GM19238 (cell line): ENCODE measurements at regions not wholly inside any gene's neighbourhood (a gene's known extent, or its start where the extent isn't known, plus 50 kb on each side); places are given as distances from the start of the nearest gene placed in this dataset.

Experiments
- DNase-seq: peaks from one replicate; pipeline ENCODE4 v3.0.0; 2011; ENCODE audit warnings: low spot score; ENCODE audit not compliant: insufficient read length

DNA sequence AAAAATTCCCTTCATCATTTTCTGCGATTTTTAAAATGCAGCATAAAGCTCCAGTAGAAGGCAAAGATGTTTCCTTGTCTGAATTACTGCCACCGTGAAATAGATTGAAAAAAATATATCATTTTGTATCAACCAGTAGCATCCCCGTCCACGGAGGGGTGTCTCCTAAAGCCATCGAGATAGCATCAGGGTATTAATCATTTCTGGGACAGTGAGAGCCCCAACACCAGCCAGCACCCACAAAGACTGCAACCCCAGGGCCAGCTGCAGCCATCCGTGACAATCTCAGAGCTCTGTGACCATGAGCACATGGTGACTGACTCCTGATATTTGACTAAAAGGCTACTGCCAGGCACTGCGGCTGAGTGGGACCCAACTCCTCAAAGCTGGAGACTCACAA, 64.1 kb upstream of the SIX3 start:
- DNase-seq: no peak

DNA sequence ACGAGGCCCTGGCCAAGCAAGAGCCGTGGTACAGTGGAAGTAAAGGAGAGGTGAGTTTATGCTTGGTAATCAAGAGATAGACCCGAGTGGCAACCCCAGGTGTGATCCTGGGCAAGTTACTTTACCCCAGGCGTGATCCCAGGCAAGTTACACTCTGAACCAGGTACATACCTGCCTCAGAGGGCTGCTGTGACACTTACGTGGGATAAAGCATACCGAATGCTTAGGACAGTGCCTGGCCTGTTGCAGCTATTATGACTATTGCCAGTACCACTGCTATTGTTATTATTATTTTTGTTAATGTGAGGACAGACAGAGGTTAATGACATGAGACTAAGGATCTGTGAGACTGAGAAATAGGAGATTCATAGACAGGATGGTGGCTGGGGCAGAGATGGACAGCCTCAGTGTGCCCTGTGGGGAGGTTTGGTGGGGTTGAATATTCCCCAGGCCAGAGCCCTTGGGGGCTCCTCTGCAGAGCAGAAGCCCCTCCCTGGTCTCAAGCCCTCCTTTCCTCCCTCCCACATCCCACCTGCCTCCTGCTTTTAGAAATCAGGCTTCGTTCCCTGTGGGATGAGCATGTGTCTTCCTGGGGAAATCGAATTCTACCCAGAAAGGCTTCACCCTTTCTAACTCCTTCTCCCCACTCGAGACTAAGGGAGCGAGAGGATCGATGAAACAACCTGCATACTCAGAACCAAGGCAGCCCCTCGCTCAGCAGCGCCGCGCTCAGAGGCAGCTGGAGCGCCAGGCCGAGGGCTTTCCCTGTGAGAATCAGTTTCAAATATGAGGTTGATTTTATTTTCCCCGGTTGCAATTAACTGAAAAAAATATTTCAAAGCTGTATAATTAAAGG, 62.0 kb upstream of the SIX3 start:
- DNase-seq: no peak

DNA sequence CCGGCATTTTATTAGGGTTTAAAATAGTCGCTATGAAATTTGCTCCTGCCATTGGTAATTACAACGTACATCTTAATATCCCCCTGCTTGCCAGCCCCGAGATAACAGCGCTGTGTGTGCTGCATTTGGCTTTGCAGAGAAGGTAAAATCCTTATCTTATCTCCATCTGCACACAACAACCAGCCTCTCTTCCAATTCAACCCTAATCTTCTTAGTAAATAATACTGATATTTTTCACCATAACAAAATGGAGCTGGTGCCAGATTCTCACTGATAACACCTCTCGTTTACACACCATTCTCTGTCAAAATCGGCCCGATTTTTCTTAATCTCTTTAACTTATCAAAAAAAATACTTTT, 61.4 kb upstream of the SIX3 start:
- DNase-seq: no peak

DNA sequence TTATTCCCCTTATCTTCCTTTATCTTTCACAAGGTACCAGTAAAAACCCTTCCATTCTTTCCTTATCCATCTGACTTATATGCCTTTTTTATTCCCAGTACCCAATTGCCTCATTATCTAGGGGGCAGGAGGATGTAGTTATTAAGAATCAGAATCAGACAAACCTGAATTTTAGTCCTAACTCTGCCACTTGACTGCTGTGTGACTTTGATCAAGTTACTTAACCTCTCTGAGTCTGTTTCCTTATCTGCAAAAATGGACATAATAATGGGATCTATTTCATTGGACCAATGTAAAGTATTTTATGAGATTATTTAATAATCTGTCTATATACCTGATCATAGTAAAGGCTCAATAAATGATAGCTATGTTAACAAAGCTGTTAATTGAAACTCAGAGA, 59.6 kb upstream of the SIX3 start:
- DNase-seq: no peak

DNA sequence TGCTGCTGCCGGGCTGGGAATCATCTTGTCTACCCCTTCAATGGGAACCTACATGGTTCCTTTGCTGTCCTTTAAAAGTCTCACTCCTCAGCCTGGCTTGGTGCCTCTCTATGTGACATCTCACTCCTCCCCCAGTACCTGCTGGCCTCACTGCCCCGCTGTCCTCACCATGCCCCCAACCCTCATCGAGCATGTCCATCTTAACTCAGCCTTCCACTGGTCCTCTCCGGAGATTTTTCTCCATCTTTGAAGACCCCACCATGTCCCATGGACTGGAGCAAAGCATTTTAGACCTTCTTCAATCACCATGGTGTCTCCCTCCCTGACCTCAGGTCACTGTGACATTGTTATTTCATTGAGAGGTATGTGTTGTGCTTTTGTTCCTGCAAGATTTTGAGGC, 58.1 kb upstream of the SIX3 start:
- no peak for DNase-seq

DNA sequence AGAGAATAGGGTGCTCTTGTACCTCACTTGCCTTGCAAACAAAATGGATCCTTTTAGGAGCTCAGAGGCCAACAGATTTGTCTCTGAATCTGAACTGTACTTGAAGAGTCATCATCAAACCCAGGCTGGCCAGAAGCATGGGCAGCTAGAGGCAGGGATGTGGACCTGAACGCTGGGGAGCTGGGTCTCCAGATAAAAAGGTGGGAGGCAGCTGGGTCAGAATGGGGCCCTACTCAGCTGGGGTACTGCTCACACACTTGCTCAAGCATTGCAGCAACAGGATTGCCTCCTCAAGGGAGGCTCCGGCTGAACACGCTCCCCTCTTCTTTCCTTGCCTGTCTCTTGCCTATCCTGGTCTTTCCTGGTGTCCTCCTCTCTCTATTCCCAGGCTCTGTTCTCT, 57.3 kb upstream of the SIX3 start:
- DNase-seq: no peak

DNA sequence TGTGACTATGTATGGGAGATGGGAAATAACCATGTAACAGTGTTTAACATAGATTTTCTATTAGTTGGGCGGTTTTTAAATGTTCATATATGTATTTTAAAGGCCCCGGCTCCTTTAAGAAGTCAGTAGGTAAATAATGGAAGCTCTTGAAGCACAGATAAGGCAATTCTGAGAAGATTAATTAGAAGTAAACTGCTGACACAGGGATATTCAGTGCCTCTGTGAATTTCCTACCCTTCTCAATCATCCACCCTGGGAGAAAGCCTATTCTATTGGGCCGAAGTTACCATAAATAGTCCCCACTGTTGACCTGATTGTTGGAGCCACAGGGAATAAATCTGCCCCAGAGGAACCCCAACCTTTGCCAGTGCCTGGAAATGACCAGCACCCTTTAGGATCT, 56.8 kb upstream of the SIX3 start:
- no peak for DNase-seq

DNA sequence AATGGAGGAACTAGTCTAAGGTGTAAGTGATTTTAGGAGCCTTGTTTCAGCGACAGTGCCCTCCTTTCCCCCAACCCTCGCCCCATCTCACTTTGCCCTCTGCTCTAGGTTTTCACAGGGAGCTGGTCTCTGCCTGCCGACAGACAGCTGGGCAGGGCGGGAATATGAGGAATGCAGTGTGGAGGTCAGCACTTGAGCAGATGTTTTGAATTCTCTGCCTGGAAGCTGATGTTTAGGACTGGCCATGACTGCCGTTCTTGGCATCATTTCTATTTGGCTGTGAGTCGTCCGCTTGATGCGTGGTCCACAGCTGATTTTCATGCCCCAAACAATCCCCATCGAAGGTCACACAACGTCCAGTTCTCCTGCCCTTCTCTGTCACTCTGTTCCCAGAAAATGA, 55.1 kb upstream of the SIX3 start:
- DNase-seq: no peak

DNA sequence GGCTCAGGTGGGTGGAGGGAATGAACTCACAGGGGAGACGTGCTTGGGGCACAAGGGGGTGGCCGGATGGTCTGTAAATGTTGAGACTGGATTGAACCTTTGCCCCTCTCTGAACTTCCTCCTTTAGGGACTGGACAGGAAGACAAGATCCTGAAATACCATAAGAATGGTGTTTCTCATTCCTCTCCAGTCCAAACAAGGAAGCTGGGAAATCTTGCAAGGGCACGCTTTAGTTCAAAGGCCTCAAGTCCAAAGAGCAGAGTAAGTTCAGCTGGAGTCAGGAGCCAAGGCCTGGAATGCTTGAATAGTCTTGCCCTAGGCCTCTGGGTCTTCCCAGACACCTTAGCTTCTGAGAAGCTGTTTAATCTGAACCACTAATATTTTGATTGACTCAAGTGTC, 52.4 kb upstream of the SIX3 start:
- DNase-seq: no peak
